PC-9 (cell line): ENCODE measurements at regions not wholly inside any gene's neighbourhood (a gene's known extent, or its start where the extent isn't known, plus 50 kb on each side); places are given as distances from the start of the nearest gene placed in this dataset.

ENCODE experiments used
- BruUV-seq: library from RNA; stranded (reverse); fragments of 400-500 nt; replicated peaks from 2 replicates; lab custom pipeline; 2021; lab: Mats Ljungman, UMichigan
- CTCF ChIA-PET: fragments of 300-600 bp; sonication (Branson Sonifier 250); formaldehyde crosslinking; loops from one replicate; lab custom pipeline; 2022; ENCODE audit warnings: antibody characterized with exemption; lab: Charles Lee
- POLR2A ChIA-PET: fragments of 300-600 bp; sonication (Branson Sonifier 250); formaldehyde crosslinking; loops from one replicate; lab custom pipeline; 2022; ENCODE audit warnings: antibody characterized with exemption; ENCODE audit not compliant: unreplicated experiment; lab: Charles Lee
- DNase-seq, 2 experiments: peaks; one replicate each; pipeline versions ENCODE4 v3.0.0 to v3.0.0-alpha.2; 2015 to 2022; ENCODE audit warnings: mixed read lengths in 1 of 2
- H2AFZ ChIP-seq: fragments of 200-600 bp; sonication (generic); 2 replicates; pipeline ENCODE4 v1.8.1; 2017; ENCODE audit warnings: antibody characterized with exemption
- H3F3A ChIP-seq: fragments of 200-600 bp; sonication (generic); 2 replicates; pipeline ENCODE4 v1.8.1; 2017; ENCODE audit warnings: antibody characterized with exemption, mild to moderate bottlenecking, low read depth; ENCODE audit not compliant: insufficient read depth
- H3K27ac ChIP-seq: fragments of 200-600 bp; sonication (generic); 2 replicates; pipeline ENCODE4 v1.6.1; 2016; ENCODE audit warnings: mixed run types
- H3K27me3 ChIP-seq: fragments of 200-600 bp; sonication (generic); 2 replicates; pipeline ENCODE4 v1.6.1; 2016; ENCODE audit warnings: low read depth, mixed run types; ENCODE audit not compliant: insufficient read depth
- H3K36me3 ChIP-seq: fragments of 200-600 bp; sonication (generic); 2 replicates; pipeline ENCODE4 v1.6.1; 2016; ENCODE audit warnings: low read depth, mixed run types
- H3K4me1 ChIP-seq: fragments of 200-600 bp; sonication (generic); replicated peaks from 2 replicates; pipeline ENCODE4 v1.6.1; 2016; ENCODE audit warnings: mixed run types; ENCODE audit not compliant: insufficient read depth
- H3K4me2 ChIP-seq: fragments of 200-600 bp; sonication (generic); 2 replicates; pipeline ENCODE4 v1.6.1; 2017; ENCODE audit warnings: mixed run types
- H3K4me3 ChIP-seq: fragments of 200-600 bp; sonication (generic); 2 replicates; pipeline ENCODE4 v1.6.1; 2016; ENCODE audit warnings: mixed run types
- H3K79me2 ChIP-seq: fragments of 200-600 bp; sonication (generic); 2 replicates; pipeline ENCODE4 v1.6.1; 2017; ENCODE audit warnings: low read depth, mixed run types
- H3K9me2 ChIP-seq: fragments of 200-600 bp; sonication (generic); 2 replicates; pipeline ENCODE4 v1.8.1; 2017; ENCODE audit warnings: mild to moderate bottlenecking; ENCODE audit not compliant: insufficient read depth
- H3K9me3 ChIP-seq: fragments of 200-600 bp; sonication (generic); 2 replicates; pipeline ENCODE4 v1.8.1; 2016; ENCODE audit warnings: low read depth; ENCODE audit not compliant: insufficient read depth
- H4K20me1 ChIP-seq: fragments of 200-600 bp; sonication (generic); 2 replicates; pipeline ENCODE4 v1.8.1; 2017; ENCODE audit not compliant: insufficient read depth
- EZH2 ChIP-seq: fragments of 200-600 bp; sonication (generic); IDR thresholded peaks from 2 replicates; pipeline ENCODE4 v1.8.0; 2017; ENCODE audit warnings: antibody characterized with exemption, low read depth
- intact Hi-C: fragments of 100-400 bp; cut with micrococcal nuclease; formaldehyde crosslinking; loops from one replicate; pipeline ENCODE4 v1.10.0; 2022; ENCODE audit not compliant: unreplicated experiment
- TF ChIP-seq, protein P1 (sequence below): fragments of 200-600 bp; sonication (generic); conservative IDR thresholded peaks from 2 replicates; pipeline ENCODE4 v1.6.1; 2017; ENCODE audit warnings: mixed run types, antibody characterized with exemption, mild to moderate bottlenecking, moderate library complexity

GRCh38 chr16:26712876-26713275, 353.9 kb upstream of the C16orf82 start:
- Histone ChIP-seq H3K4me2 (no peak overlapping the region), H3K4me1 (no peaks in the 10 kb centered on the region), H3K9me3 (no peaks in the 10 kb centered on the region), H4K20me1 (no peaks in the 10 kb centered on the region), H3K27ac (no peak overlapping the region), H3F3A (no peaks in the 10 kb centered on the region), H3K4me3 (no peak overlapping the region), H2AFZ (no peak overlapping the region), H3K79me2 (no peaks in the 10 kb centered on the region), H3K9me2 (no peaks in the 10 kb centered on the region), H3K36me3 (no peaks in the 10 kb centered on the region), H3K27me3 (peaks cover 41% of the 10 kb centered on the region)
- ChIA-PET POLR2A (no interaction called here), CTCF (no interaction called here)
- TF ChIP-seq, protein P1, sequence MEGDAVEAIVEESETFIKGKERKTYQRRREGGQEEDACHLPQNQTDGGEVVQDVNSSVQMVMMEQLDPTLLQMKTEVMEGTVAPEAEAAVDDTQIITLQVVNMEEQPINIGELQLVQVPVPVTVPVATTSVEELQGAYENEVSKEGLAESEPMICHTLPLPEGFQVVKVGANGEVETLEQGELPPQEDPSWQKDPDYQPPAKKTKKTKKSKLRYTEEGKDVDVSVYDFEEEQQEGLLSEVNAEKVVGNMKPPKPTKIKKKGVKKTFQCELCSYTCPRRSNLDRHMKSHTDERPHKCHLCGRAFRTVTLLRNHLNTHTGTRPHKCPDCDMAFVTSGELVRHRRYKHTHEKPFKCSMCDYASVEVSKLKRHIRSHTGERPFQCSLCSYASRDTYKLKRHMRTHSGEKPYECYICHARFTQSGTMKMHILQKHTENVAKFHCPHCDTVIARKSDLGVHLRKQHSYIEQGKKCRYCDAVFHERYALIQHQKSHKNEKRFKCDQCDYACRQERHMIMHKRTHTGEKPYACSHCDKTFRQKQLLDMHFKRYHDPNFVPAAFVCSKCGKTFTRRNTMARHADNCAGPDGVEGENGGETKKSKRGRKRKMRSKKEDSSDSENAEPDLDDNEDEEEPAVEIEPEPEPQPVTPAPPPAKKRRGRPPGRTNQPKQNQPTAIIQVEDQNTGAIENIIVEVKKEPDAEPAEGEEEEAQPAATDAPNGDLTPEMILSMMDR, result no peak
- TF ChIP-seq EZH2, result no peak
- BruUV-seq, result no TSS peak
- no peak for DNase-seq
- intact Hi-C loops, result no loop called here

- Histone ChIP-seq H4K20me1 (no peaks in the 10 kb centered on the region), H3K4me1 (no peaks in the 10 kb centered on the region), H3K36me3 (no peaks in the 10 kb centered on the region), H3K9me2 (no peaks in the 10 kb centered on the region), H3K27ac (no peak overlapping the region), H2AFZ (no peak overlapping the region), H3K4me3 (no peak overlapping the region), H3K9me3 (no peaks in the 10 kb centered on the region), H3K4me2 (no peak overlapping the region), H3K27me3 (peaks cover 44% of the 10 kb centered on the region), H3K79me2 (no peaks in the 10 kb centered on the region), H3F3A (no peaks in the 10 kb centered on the region)
- DNase-seq, result no peak
- no peak for TF ChIP-seq EZH2
- TF ChIP-seq, protein P1, result no peak
- no TSS peak for BruUV-seq
- ChIA-PET CTCF (no interaction called here), POLR2A (no interaction called here)
- intact Hi-C loops, result no loop called here
These were observed 350.8 kb upstream of the C16orf82 start for GRCh38 chr16:26715969-26716368.

DNA sequence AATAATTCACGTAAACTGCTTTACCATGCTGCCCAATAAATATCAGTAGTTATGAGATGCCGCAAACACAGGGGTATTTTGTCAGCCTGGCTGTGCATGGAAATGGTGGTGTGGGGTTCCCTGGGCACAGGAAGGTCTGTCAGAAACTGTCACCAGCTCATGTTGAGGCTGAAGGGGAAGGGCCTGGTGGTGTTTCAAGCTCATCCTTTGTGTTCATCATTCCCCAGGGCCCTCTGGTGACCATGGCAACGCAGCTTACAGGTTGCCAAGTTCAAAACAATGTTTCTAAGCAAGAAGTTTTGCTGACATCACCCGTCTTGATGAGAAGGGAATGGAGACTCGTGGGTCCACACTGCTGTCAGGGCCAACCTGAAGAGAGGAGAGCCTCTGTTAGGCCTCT, 348.9 kb upstream of the C16orf82 start:
- DNase-seq, result no peak
- H3K9me3 ChIP-seq, result no peaks in the 10 kb centered on the region
- POLR2A ChIA-PET, result no interaction called here

More for the DNA sequence above, 348.9 kb upstream of the C16orf82 start:
- CTCF ChIA-PET, result no interaction called here
- Histone ChIP-seq H3K27ac (no peak overlapping the region), H3K4me1 (no peaks in the 10 kb centered on the region), H2AFZ (no peak overlapping the region), H3K4me2 (no peak overlapping the region), H3K27me3 (peaks cover 29% of the 10 kb centered on the region), H3K4me3 (no peak overlapping the region), H3K79me2 (no peaks in the 10 kb centered on the region), H3F3A (no peaks in the 10 kb centered on the region), H4K20me1 (no peaks in the 10 kb centered on the region), H3K9me2 (no peaks in the 10 kb centered on the region), H3K36me3 (no peaks in the 10 kb centered on the region)
- no peak for TF ChIP-seq EZH2
- TF ChIP-seq, protein P1, result no peak
- intact Hi-C loops, result no loop called here
- no TSS peak for BruUV-seq
